DLD1 (cell line): ENCODE measurements at regions not wholly inside any gene's neighbourhood (a gene's known extent, or its start where the extent isn't known, plus 50 kb on each side); places are given as distances from the start of the nearest gene placed in this dataset.

Experiments used
- in situ Hi-C: cut with HindIII; loops from 2 replicates; pipeline ENCODE4 v1.10.0; 2017; ENCODE audit warnings: low sequenced_read_pairs

DNA sequence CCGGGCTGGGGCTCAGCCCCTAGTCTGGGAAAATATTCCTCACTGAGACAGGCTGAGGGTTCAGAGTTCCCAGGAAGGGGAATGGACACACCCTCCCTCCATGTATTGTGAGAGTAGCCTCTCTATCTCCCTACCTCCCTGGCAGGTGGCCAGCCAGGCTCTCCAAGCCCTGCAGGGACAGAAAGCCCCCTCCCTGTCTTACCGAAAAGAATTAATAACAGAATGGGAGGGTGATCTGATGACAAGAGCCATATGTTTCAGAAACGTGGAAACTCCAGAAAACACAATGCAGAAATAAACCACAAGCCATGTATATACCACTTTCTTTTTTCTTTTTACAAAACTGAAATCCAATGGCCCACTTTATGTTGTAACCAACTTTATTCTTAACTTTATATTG is 140.0 kb downstream of the CHST1 start:
- in situ Hi-C loops = no loop called here

- in situ Hi-C loops = no loop called here
These were observed 141.7 kb downstream of the CHST1 start for GRCh38 chr11:45523760-45524159.

- in situ Hi-C loops = no loop called here
These were observed 146.4 kb downstream of the CHST1 start for GRCh38 chr11:45518833-45519535.

DNA sequence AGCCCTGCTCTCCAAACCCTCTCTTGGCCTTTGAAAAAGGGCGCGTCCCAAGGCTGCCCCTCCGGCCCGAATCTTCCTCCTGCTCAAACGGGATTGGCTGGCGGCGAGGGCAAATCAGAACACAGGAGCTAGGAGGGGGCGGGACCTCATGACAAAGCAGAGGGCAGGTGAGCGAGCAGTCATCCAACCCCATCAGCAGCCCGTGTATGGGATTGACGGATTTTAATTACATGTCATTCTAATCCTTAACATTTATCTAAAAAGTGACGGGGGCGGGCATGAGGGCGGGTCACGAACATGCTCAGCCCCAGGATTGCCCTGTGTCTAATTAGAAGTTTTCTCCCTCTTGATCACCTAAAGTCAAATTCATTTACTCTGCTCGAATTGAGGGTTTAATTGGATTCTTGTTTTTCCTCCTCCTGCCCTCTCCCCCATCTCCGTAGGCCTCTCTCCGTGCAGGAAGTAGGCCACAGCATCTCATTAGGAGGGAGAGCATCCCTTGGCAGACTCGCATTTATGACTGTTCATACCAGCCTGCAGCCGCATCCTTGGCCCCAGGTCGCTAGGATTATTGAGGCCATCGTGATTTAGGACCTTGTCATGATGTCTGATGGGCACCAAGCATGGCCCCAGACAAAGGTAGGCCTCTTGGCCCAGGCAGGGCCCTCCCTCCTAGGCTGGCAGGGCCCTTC is 147.1 kb downstream of the CHST1 start:
- in situ Hi-C loops = no loop called here

DNA sequence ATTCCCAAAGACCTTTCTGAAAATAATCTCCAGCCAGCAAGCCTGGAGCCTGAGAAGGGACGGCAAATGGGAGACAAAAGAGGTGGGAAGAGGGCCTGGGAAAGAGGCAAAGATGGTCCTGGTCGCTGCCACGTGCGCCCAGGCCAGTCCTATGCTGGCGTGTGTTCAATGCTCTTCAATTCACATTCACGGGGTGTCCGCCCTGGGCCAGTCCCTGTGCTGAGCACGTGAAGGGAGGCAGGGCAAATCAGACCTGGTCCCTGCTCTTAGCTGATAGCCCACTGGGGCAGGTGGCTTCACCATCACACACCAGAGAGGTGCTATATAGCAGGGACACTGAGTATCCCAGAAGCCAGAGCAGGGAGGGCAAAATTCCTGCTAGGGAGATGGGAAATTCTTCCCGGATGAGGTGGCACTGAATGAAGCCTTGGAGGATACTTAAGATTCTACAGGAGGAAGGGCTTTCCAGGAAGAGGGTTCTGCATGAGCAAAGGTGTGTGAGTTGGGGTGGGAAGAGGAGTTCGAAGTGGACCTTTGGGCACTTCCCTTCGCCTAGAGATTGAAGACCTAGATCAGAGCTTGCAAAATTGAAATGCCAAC is 148.2 kb downstream of the CHST1 start:
- in situ Hi-C loops = no loop called here

GRCh38 chr11:45513821-45514340 is 151.5 kb downstream of the CHST1 start:
- in situ Hi-C loops = no loop called here

- in situ Hi-C loops = no loop called here
These were observed 152.8 kb downstream of the CHST1 start for GRCh38 chr11:45512471-45513148.

GRCh38 chr11:45511566-45511965 is 153.9 kb downstream of the CHST1 start:
- in situ Hi-C loops = no loop called here

DNA sequence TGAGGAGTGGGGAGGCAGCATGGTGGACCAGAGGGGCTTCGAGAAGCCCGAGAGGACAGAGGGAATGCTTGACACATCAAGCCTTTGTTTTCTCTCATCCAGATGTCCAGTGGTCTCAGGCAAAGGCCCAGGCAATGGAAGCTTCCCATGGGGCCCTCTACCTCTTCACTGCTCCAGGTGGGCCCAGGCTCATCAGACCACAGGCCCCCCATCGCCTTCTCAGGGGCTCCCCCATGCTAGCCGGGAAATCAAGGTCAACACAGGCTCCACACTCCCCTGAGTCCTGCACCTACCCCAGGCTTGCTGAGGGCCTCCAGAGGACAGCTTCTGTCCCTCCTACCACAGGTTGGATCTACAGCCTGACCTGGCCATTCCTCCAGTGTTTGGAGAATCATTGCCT is 157.5 kb downstream of the CHST1 start:
- in situ Hi-C loops = no loop called here

- in situ Hi-C loops = no loop called here
These were observed 162.1 kb downstream of the CHST1 start for GRCh38 chr11:45503311-45503710.

- in situ Hi-C loops = no loop called here
These were observed 163.2 kb downstream of the CHST1 start for GRCh38 chr11:45502226-45502545.

- in situ Hi-C loops = no loop called here
These were observed 163.8 kb downstream of the CHST1 start for GRCh38 chr11:45501392-45502225.

- in situ Hi-C loops = no loop called here
These were observed 165.0 kb downstream of the CHST1 start for GRCh38 chr11:45500451-45500850.

- in situ Hi-C loops = no loop called here
These were observed 170.7 kb downstream of the CHST1 start for GRCh38 chr11:45494738-45495137.

DNA sequence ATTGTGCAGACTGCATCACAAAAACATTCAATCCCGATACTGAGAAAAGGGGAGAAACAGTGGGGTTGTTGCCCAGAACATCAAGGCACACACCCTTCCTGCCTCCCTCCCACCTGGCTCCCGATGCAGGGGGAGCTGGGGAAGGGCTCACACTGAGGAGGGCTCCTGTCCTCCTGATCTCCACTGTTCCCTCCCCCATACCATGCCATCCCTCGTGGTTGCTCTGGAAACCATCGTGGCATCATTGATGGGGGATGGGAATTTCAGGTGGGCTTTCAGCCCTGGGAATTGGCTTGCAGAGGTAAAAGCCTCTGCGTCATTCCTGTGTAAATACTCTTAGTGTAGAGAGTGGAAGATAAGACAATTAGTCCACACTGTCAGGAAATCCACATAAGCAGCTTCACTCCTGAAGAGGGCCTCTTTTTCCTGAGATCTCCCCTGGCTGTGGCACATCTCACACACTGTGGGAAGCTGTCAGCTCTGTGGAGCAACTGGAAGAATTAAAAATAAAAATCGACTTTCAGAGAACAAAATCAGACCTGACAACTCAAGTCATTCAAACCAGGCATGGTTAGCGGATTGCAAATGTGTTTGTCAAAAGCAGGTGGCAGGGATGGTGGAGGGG is 176.0 kb downstream of the CHST1 start:
- in situ Hi-C loops = no loop called here

GRCh38 chr11:45486461-45486860 is 179.0 kb downstream of the CHST1 start:
- in situ Hi-C loops = no loop called here

DNA sequence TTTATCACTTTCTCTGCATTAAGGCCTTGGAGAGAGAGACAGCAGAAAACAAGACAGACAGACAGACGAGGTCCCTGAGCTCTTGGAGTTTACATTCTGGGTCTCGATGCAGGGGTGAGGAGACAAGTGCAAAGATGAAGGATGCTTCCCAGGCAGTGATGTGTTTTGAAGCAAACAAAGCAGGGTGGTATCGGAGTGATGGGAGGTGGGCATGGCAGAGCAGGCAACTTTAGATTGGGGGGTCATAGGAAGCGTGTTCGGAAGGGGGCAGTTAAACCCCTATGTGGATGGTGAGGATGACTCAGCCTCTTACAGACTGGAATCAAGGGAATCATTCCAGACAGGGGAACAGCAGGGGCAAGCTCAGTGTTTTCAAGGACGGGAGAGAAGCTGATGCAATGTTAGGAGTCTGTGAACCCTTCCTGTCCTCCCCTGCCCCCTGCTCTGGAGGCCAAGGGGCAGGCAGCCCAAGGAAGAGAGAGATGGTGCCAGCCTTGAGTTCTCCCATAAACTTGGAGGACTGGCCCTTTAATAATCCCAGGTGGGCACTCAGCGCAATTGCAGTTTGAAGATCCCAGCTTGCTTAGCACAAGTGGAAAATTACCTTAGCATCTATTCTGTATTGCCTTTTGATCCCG is 180.2 kb downstream of the CHST1 start:
- in situ Hi-C loops = no loop called here

- in situ Hi-C loops = no loop called here
These were observed 181.0 kb downstream of the CHST1 start for GRCh38 chr11:45484326-45484883.

DNA sequence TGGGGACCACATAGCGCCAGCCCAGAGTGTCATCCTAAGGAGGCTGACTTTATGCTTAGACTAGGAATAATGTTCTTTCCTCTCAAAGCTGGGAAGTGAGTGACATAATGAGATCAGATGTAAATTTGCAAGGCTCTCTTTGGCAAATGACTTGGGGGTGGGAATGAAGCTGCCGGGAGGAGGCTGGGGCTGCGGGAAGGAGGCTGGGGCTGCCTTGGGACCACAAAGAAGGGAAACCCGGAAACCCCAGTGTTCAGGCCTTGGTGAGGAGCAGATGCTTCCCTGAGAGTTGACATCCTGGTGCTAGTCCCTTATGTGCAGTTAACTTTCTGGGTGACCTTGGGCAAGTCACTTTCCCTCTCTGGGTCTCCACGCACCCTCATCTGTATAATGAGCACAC is 182.0 kb downstream of the CHST1 start:
- in situ Hi-C loops = no loop called here
